MM.1S (cell line): ENCODE measurements at regions not wholly inside any gene's neighbourhood (a gene's known extent, or its start where the extent isn't known, plus 50 kb on each side); places are given as distances from the start of the nearest gene placed in this dataset.

Experiments used
- DNase-seq: peaks from one replicate; pipeline ENCODE4 v3.0.0-alpha.2; 2015
- H2AFZ ChIP-seq: fragments of 300-600 bp; sonication (generic); 2 replicates; pipeline ENCODE4 v1.6.0; 2016; ENCODE audit warnings: antibody characterized with exemption, low read length
- H3F3A ChIP-seq: fragments of 300-600 bp; sonication (generic); 2 replicates; pipeline ENCODE4 v1.6.1; 2016; ENCODE audit warnings: mild to moderate bottlenecking, antibody characterized with exemption, low read length, moderate library complexity, mixed read lengths; ENCODE audit not compliant: insufficient read depth
- H3K27ac ChIP-seq: fragments of 300-600 bp; sonication (generic); 2 replicates; pipeline ENCODE4 v1.5.1; 2016; ENCODE audit warnings: mild to moderate bottlenecking, low read length
- H3K27me3 ChIP-seq: fragments of 300-600 bp; sonication (generic); replicated peaks from 2 replicates; pipeline ENCODE4 v1.6.0; 2016; ENCODE audit warnings: low read length; ENCODE audit not compliant: insufficient read depth
- H3K36me3 ChIP-seq: fragments of 300-600 bp; sonication (generic); replicated peaks from 2 replicates; pipeline ENCODE4 v1.6.1; 2016; ENCODE audit warnings: mild to moderate bottlenecking, low read length, mixed read lengths; ENCODE audit not compliant: insufficient read depth
- H3K4me1 ChIP-seq: fragments of 300-600 bp; sonication (generic); 2 replicates; pipeline ENCODE4 v1.6.1; 2016; ENCODE audit warnings: low read length, mixed read lengths
- H3K4me2 ChIP-seq: fragments of 300-600 bp; sonication (generic); 2 replicates; pipeline ENCODE4 v1.6.0; 2016; ENCODE audit warnings: low read depth, low read length
- H3K4me3 ChIP-seq: fragments of 300-600 bp; sonication (generic); 2 replicates; pipeline ENCODE4 v1.5.1; 2016; ENCODE audit warnings: low read length, mixed read lengths
- H3K79me2 ChIP-seq: fragments of 300-600 bp; sonication (generic); 2 replicates; pipeline ENCODE4 v1.6.1; 2016; ENCODE audit warnings: mixed run types, low read length, mixed read lengths
- H3K9ac ChIP-seq: fragments of 300-600 bp; sonication (generic); 2 replicates; pipeline ENCODE4 v1.6.1; 2016; ENCODE audit warnings: low read length, mixed read lengths
- H3K9me2 ChIP-seq: fragments of 300-600 bp; sonication (generic); replicated peaks from 2 replicates; pipeline ENCODE4 v1.6.1; 2016; ENCODE audit warnings: mild to moderate bottlenecking, low read length, mixed read lengths; ENCODE audit not compliant: insufficient read depth
- H3K9me3 ChIP-seq: fragments of 300-600 bp; sonication (generic); replicated peaks from 2 replicates; pipeline ENCODE4 v1.6.1; 2016; ENCODE audit warnings: mild to moderate bottlenecking, low read length, mixed read lengths; ENCODE audit not compliant: insufficient read depth
- H4K20me1 ChIP-seq: fragments of 300-600 bp; sonication (generic); 2 replicates; pipeline ENCODE4 v1.6.1; 2016; ENCODE audit warnings: mild to moderate bottlenecking, low read length, moderate library complexity, mixed read lengths; ENCODE audit not compliant: insufficient read depth
- CTCF ChIP-seq: fragments of 300-600 bp; sonication (generic); IDR thresholded peaks from 2 replicates; pipeline ENCODE4 v1.5.1; 2016; ENCODE audit warnings: antibody characterized with exemption, low read length, mixed read lengths
- EZH2 ChIP-seq: fragments of 300-600 bp; sonication (generic); optimal IDR thresholded peaks from 2 replicates; pipeline ENCODE3; 2017; ENCODE audit warnings: low read depth, mild to moderate bottlenecking, antibody characterized with exemption, low read length, mixed read lengths
- EZH2phosphoT487 ChIP-seq: fragments of 300-600 bp; sonication (generic); IDR thresholded peaks from 2 replicates; pipeline ENCODE4 v1.6.1; 2018; ENCODE audit warnings: antibody characterized with exemption, low read length

GRCh38 chr7:4603843-4604231 is 78.3 kb upstream of the FOXK1 start:
- Histone ChIP-seq H3K36me3 (no peaks in the 10 kb centered on the region), H4K20me1 (no peaks in the 10 kb centered on the region), H3K9me2 (no peaks in the 10 kb centered on the region), H3K4me3 (no peak overlapping the region), H3K79me2 (no peaks in the 10 kb centered on the region), H3K27me3 (peaks cover 8% of the 10 kb centered on the region), H3K4me2 (no peak overlapping the region), H3F3A (no peaks in the 10 kb centered on the region), H2AFZ (no peak overlapping the region), H3K9me3 (no peaks in the 10 kb centered on the region), H3K4me1 (no peaks in the 10 kb centered on the region), H3K9ac (no peak overlapping the region), H3K27ac (no peak overlapping the region)
- no peak for DNase-seq
- TF ChIP-seq CTCF (no peak), EZH2phosphoT487 (no peak), EZH2 (no peak)

DNA sequence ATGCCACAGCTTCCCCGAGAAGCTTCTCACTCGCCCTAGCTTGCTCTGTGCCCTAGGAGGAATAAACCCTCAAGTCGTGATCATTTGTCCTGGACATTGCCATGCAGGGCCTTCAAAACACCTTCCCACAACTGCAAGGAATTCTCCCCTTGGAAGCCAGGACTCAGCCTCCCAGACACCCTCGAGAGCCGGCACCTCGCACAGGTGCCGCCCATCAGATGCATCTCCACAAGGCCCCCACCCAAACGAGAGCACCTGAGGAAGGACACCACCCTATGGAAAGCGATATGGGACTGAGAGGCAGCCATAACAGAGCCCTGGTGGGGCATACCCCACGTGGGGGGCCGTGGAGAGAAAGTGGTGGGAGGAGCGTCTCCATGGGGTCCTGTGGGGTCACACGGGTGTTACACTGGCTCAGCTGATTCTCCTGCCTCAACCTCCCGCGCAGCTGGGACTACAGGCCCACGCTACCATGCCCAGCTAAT is 77.6 kb upstream of the FOXK1 start:
- Histone ChIP-seq H3K9me3 (no peaks in the 10 kb centered on the region), H3K27ac (no peak overlapping the region), H3K9me2 (no peaks in the 10 kb centered on the region), H4K20me1 (no peaks in the 10 kb centered on the region), H2AFZ (no peak overlapping the region), H3K4me2 (no peak overlapping the region), H3F3A (no peaks in the 10 kb centered on the region), H3K27me3 (peaks cover 8% of the 10 kb centered on the region), H3K4me3 (no peak overlapping the region), H3K79me2 (no peaks in the 10 kb centered on the region), H3K4me1 (no peaks in the 10 kb centered on the region), H3K9ac (no peak overlapping the region), H3K36me3 (no peaks in the 10 kb centered on the region)
- TF ChIP-seq EZH2 (no peak), CTCF (no peak), EZH2phosphoT487 (no peak)
- no peak for DNase-seq

- Histone ChIP-seq H3K79me2 (no peaks in the 10 kb centered on the region), H4K20me1 (no peaks in the 10 kb centered on the region), H2AFZ (no peak overlapping the region), H3K27ac (no peak overlapping the region), H3K36me3 (no peaks in the 10 kb centered on the region), H3F3A (no peaks in the 10 kb centered on the region), H3K4me3 (no peak overlapping the region), H3K4me1 (no peaks in the 10 kb centered on the region), H3K27me3 (peaks cover 8% of the 10 kb centered on the region), H3K9me3 (no peaks in the 10 kb centered on the region), H3K4me2 (no peak overlapping the region; the same call in 1 of the 2 replicates), H3K9me2 (no peaks in the 10 kb centered on the region), H3K9ac (no peak overlapping the region)
- TF ChIP-seq EZH2phosphoT487, result no peak
- no peak for TF ChIP-seq EZH2
- TF ChIP-seq CTCF, result no peak
- DNase-seq, result no peak
These were observed 75.3 kb upstream of the FOXK1 start for GRCh38 chr7:4606797-4607196.
